ENCODE measurements at regions not wholly inside any gene's neighbourhood (a gene's known extent, or its start where the extent isn't known, plus 50 kb on each side); places are given as distances from the start of the nearest gene placed in this dataset.

DNA sequence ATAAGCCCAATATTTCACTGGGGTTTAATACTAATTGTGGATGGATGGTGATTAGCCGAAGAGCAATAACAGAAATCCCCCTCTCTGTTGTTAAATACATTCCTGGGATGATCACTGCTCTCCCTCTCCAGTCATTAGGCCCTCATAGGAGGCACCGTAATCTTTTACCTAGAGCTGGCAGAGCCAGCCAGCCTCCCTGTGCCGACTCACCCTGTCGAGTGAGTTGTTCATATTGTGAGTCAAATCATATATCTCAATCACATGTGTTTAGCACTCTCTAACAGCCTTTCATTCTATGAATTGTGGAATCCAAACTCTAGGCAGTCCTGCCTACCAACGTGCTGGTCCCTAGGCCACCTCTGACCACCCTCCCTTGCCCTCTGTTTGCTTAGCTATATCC is 771.0 kb downstream of the IRX1 start:
- Histone ChIP-seq H3K27me3 (no peaks in the 10 kb centered on the region), H3K4me1 (peaks cover 25 to 54% (median 45%) of the 10 kb centered on the region in 10 experiments), H3K27ac (no peak overlapping the region), H3K4me3 (no peak overlapping the region), H4K20me1 (no peaks in the 10 kb centered on the region), H3K36me3 (no peaks in the 10 kb centered on the region), H3K9me3 (replicated peaks in 1 of 11) (peaks cover 0 to 13% (median 4%) of the 10 kb centered on the region in 11 experiments; a peak in 6 of 22 replicates), H3K9ac (no peak overlapping the region), H3K4me2 (no peak overlapping the region)
- TF ChIP-seq Cebpa-rat (IDR thresholded peaks at IDR 0.05), result no peak

DNA sequence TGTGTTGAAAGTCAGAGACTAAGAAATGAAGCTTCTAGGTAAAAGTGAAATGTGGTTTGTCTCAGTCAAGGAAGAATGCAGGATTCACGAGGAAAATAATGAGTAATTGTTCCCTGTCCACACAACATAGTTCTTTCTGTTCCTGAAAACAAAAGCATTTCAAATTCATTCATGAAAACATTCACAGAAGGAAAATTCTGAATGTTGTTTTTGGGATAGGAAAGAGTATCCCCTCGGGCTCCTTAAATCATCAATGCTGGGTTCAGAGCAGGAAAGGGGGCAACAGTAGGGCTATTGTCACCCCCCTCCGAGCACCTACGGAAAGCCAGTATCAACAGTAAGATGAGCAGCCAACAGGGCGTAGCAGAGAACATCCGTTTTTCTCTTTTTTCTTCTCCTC is 769.9 kb upstream of the ADAMTS16 start:
- peak overlapping the region in 4 of 10 experiments; percentile 12 to 34 (median 18); a peak in 4 of 20 replicates for H3K4me3 ChIP-seq
- peaks cover 0 to 23% (median 6%) of the 10 kb centered on the region in 11 experiments; a peak in 10 of 22 replicates for H3K9me3 ChIP-seq (replicated peaks in 1 of 11)
- peak overlapping the region; percentile 56 to 78 (median 69) for H3K4me2 ChIP-seq
- TF ChIP-seq Cebpa-rat (IDR thresholded peaks at IDR 0.05), result no peak
- 0 out of 22 replicates have a peak overlapping the region, but pooled peaks of 1 of the 11 experiments have one; percentile 8 for H3K9ac ChIP-seq
- no peaks in the 10 kb centered on the region for H3K27me3 ChIP-seq
- no peaks in the 10 kb centered on the region for H3K36me3 ChIP-seq
- no peaks in the 10 kb centered on the region for H4K20me1 ChIP-seq
- peak overlapping the region in 6 of 11 experiments; percentile 0 to 50 (median 24); a peak in 7 of 22 replicates for H3K27ac ChIP-seq
- peaks cover 43 to 74% (median 63%) of the 10 kb centered on the region in 10 experiments for H3K4me1 ChIP-seq

DNA sequence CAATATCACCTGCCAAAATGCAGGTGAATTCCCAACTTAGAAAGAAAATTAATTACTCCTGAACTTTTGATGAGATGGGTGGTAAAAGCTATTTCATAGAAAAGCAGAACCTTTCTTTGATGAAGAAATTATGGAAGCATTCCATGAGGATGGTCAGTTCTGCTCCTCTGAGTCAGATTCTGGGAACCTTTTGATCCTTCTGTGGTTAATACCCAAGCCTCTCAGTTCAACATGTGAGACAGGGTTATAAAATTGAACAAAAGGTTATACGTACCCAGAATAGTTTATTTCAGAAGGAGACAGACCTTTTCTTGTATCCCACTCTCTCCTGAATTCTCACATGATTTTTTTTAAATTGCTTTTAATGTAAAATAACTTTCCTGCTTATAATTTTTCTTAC is 767.6 kb upstream of the ADAMTS16 start:
- H3K4me3 ChIP-seq, result no peak overlapping the region
- H3K4me1 ChIP-seq, result peaks cover 65 to 97% (median 85%) of the 10 kb centered on the region in 10 experiments
- peak overlapping the region in 10 of 11 experiments; percentile 1 to 81 (median 58); a peak in 15 of 22 replicates for H3K4me2 ChIP-seq
- TF ChIP-seq Cebpa-rat (IDR thresholded peaks at IDR 0.05), result no peak
- no peaks in the 10 kb centered on the region for H4K20me1 ChIP-seq
- peaks cover 0 to 16% (median 0%) of the 10 kb centered on the region in 11 experiments; a peak in 10 of 22 replicates for H3K9me3 ChIP-seq (replicated peaks in 1 of 11)
- no peaks in the 10 kb centered on the region for H3K27me3 ChIP-seq
- H3K27ac ChIP-seq, result peak overlapping the region in 1 of 11 experiments; percentile 12; a peak in 1 of 22 replicates
- no peak overlapping the region for H3K9ac ChIP-seq
- H3K36me3 ChIP-seq, result no peaks in the 10 kb centered on the region

DNA sequence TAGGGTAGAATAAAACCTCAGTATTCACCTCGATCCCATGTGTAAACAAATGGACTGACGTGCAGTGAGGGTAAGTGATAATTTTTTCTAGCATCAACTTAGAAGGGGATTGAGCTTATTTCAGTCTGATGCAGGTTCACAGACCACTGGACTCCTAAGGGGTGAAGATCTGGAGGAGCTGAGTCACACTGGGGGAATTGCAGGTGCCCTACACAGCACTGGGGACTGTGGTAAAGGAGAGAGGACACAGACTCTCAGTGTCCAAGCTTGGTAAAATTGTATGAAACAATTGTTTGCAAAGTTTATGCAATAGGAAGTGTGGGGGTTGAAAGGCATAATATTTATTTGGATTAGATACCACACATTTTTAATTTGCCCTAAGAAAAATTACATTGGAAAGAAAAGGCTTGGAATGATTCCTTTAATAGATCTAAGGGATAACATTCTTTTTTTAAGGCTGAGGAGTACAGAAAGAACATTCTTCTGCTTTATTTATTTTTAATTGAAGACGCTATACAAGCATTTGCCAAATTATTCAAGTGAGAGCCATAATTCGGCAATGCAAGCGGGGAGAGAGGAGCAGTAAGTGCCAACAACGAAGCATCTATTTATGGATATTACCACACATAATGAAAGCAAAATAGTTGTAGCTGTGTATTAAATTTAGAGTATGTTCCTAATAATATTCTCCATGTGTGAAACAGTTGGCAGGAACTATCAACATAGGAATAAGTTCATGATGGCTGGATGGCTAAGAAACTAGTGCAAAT is 766.9 kb upstream of the ADAMTS16 start:
- TF ChIP-seq Cebpa-rat (IDR thresholded peaks at IDR 0.05), result no peak
- peaks cover 66 to 100% (median 90%) of the 10 kb centered on the region in 10 experiments for H3K4me1 ChIP-seq
- H3K27me3 ChIP-seq, result no peaks in the 10 kb centered on the region
- H3K4me3 ChIP-seq, result no peak overlapping the region
- H3K27ac ChIP-seq, result peak overlapping the region in 3 of 11 experiments; percentile 84 to 88 (median 86); a peak in 3 of 22 replicates
- H3K4me2 ChIP-seq, result peak overlapping the region; percentile 15 to 81 (median 61); a peak in 20 of 22 replicates
- H3K36me3 ChIP-seq, result no peaks in the 10 kb centered on the region
- no peaks in the 10 kb centered on the region for H4K20me1 ChIP-seq
- H3K9ac ChIP-seq, result no peak overlapping the region
- peaks cover 0 to 16% (median 1%) of the 10 kb centered on the region in 11 experiments; a peak in 11 of 22 replicates for H3K9me3 ChIP-seq (replicated peaks in 1 of 11)

DNA sequence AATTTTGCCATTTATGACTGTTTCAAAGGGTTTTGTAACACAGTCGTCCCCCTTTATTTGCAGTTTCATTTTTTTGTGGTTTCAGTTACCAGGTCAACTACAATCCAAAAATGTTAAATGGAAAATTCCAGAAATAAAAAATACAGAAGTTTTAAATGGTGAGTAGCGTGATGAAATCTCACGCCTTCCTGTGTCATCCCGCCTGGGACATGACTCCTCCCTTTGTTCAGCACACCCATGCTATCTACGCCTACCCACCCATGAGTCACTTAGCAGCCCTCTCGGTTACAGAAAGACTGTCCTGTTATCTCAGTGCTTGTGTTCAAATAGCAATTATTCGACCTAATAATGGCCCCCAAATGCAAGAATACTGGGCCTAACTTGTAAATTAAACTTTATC is 765.3 kb upstream of the ADAMTS16 start:
- Histone ChIP-seq H3K27ac (peak overlapping the region; percentile 52 to 88 (median 80); a peak in 21 of 22 replicates), H3K27me3 (no peaks in the 10 kb centered on the region), H3K9ac (peak overlapping the region in 10 of 11 experiments; percentile 28 to 76 (median 64); a peak in 16 of 22 replicates)

DNA sequence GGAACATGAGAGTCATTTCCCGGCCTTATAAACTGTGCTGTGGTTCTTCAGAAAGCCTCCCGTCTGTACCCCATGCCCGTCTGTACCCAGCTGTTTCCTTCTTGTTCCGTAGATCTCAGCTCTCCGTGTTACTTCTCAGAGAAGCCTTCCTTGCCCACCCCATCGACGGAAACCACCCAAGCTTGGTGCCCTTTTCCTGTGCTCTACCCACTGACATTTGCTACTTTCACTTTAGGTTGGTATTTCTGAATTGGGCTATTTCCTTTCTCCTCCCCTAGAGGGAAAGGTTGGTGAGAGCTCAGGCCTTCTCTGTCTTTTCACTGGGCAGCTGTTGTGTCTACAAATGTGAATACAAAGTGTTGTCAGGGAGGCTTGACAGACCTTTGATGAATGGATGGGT is 764.5 kb upstream of the ADAMTS16 start:
- peak overlapping the region; percentile 73 to 90 (median 80) for H3K4me2 ChIP-seq
- H3K4me1 ChIP-seq, result peaks cover 55 to 79% (median 68%) of the 10 kb centered on the region in 10 experiments

More for the DNA sequence above, 765.3 kb upstream of the ADAMTS16 start:
- peaks cover 3 to 23% (median 9%) of the 10 kb centered on the region in 11 experiments; a peak in 14 of 22 replicates for H3K9me3 ChIP-seq (replicated peaks in 1 of 11)
- peak overlapping the region in 7 of 10 experiments; percentile 5 to 44 (median 24); a peak in 6 of 20 replicates for H3K4me3 ChIP-seq
- no peaks in the 10 kb centered on the region for H3K36me3 ChIP-seq
- peak overlapping the region; percentile 73 to 90 (median 80) for H3K4me2 ChIP-seq
- H3K4me1 ChIP-seq, result peaks cover 62 to 86% (median 76%) of the 10 kb centered on the region in 10 experiments
- peak in 3 of 11 experiments; percentile 6 to 51 (median 31); a peak in 1 of 22 replicates for TF ChIP-seq Cebpa-rat (IDR thresholded peaks at IDR 0.05)
- H4K20me1 ChIP-seq, result no peaks in the 10 kb centered on the region

DNA sequence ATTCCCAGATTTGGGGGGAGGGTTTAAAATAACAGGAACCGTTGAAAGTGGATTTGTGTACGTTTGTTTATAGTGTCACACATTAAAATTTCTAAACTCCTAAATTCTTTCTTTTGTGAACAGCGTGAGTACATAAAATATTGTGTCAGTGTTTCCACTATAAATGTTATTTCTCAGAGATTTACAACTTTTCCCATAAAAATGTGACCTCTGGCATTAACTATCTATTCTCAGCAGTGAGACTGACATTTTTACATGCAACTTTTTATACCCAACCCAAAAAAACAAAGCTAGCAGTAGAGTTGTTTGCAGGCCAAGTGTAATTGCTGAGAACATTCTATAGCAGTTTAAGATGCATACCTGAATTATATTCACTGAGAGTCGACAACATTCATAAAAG is 757.0 kb upstream of the ADAMTS16 start:
- Histone ChIP-seq H3K9me3 (replicated peaks in 1 of 11) (peaks cover 3 to 12% (median 6%) of the 10 kb centered on the region in 11 experiments; a peak in 13 of 22 replicates), H3K9ac (no peak overlapping the region), H4K20me1 (no peaks in the 10 kb centered on the region), H3K4me2 (no peak overlapping the region), H3K4me3 (no peak overlapping the region), H3K27me3 (no peaks in the 10 kb centered on the region), H3K36me3 (no peaks in the 10 kb centered on the region), H3K27ac (no peak overlapping the region), H3K4me1 (peaks cover 0 to 4% (median 0%) of the 10 kb centered on the region in 10 experiments; a peak in 7 of 20 replicates)
- no peak for TF ChIP-seq Cebpa-rat (IDR thresholded peaks at IDR 0.05)

More for the DNA sequence above, 764.5 kb upstream of the ADAMTS16 start:
- Histone ChIP-seq H3K36me3 (no peaks in the 10 kb centered on the region), H3K9me3 (replicated peaks in 1 of 11) (peaks cover 3 to 23% (median 9%) of the 10 kb centered on the region in 11 experiments; a peak in 14 of 22 replicates), H4K20me1 (no peaks in the 10 kb centered on the region), H3K9ac (peak overlapping the region; percentile 31 to 76 (median 64); a peak in 20 of 22 replicates), H3K27ac (peak overlapping the region; percentile 52 to 88 (median 80)), H3K4me3 (peak overlapping the region in 9 of 10 experiments; percentile 4 to 44 (median 22); a peak in 12 of 20 replicates), H3K27me3 (no peaks in the 10 kb centered on the region)
- no peak for TF ChIP-seq Cebpa-rat (IDR thresholded peaks at IDR 0.05)

DNA sequence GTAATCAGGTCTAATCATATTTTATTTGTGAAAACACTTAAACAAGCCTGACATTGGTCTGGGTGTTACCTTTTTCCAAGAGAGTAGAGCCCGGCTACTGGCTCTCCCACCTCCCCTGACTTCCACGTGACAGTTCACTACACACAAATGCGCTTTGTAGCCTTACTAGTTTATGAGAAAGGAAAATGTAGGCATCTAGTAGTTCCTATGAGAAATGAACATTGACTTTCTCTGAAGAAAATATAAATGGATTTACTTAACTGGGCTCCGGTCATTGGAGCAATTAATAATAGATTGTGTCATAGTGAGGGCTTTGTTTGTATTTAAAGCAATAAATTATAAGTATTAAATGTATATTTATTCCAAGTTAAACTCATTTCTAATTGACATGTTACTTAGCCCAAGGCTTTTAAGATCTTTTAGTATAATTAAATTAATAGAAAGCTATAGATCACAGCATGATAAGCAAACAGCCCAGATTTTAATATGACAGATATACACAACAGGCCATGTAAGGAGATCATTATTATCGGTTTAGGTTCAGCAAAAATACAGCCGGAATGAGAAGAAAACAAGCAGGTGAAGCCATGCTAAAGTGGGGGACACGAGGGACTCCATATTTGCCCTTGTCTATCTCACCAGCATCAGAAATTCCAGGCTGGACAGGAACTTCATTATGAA is 756.5 kb upstream of the ADAMTS16 start:
- TF ChIP-seq Cebpa-rat (IDR thresholded peaks at IDR 0.05), result no peak
- Histone ChIP-seq H4K20me1 (no peaks in the 10 kb centered on the region), H3K36me3 (no peaks in the 10 kb centered on the region), H3K4me3 (no peak overlapping the region), H3K9me3 (replicated peaks in 1 of 11) (peaks cover 3 to 7% (median 5%) of the 10 kb centered on the region in 11 experiments; a peak in 12 of 22 replicates), H3K27ac (no peak overlapping the region), H3K4me1 (no peaks in the 10 kb centered on the region), H3K4me2 (no peak overlapping the region), H3K27me3 (no peaks in the 10 kb centered on the region), H3K9ac (no peak overlapping the region)

Data from BLaER1 treated with 17β-estradiol and CSF1 and Interleukin-3, amounts not matched to agents 10 nM and 100 nM (cell line).